ENCODE measurements at regions not wholly inside any gene's neighbourhood (a gene's known extent, or its start where the extent isn't known, plus 50 kb on each side); places are given as distances from the start of the nearest gene placed in this dataset.
"Not testable (repeated sequence)": the region's sequence is repeated elsewhere in the genome, so short reads cannot be mapped to it uniquely, and the experiment has no call there.

- DNase-seq = peak; percentile 55
Observed at GRCh38 chr5:58002323-58002722, 457.6 kb downstream of the PLK2 start.

- no peak for DNase-seq
Observed at GRCh38 chr5:57993866-57994265, 466.0 kb downstream of the PLK2 start.

- DNase-seq = peak; percentile 19
Observed at GRCh38 chr5:57989378-57989777, 470.5 kb downstream of the PLK2 start.

- no peak for DNase-seq
Observed at GRCh38 chr5:57988813-57989212, 471.1 kb downstream of the PLK2 start.

GRCh38 chr5:57987552-57987951, 472.3 kb downstream of the PLK2 start:
- DNase-seq = no peak

GRCh38 chr5:57986761-57987341, 473.0 kb downstream of the PLK2 start:
- DNase-seq = peak; percentile 24

DNA sequence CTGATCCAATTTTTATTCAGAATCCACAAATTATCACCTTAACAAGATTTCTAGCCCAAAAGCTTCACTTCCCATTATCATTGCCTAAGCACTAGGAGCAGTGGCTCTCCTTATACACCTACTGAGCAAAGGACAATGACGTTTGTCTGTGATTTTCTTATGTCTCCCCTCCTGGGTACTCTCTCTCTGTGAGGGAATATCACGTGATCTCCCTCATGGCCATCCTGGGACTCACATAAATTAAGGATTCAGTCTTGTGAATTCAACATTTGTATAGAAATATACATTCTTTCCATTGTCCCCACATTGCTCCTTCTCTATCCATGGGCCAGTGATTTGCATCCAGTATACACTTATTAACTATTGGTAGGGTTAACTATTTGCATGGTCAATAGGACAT, 476.5 kb downstream of the PLK2 start:
- DNase-seq = no peak

DNA sequence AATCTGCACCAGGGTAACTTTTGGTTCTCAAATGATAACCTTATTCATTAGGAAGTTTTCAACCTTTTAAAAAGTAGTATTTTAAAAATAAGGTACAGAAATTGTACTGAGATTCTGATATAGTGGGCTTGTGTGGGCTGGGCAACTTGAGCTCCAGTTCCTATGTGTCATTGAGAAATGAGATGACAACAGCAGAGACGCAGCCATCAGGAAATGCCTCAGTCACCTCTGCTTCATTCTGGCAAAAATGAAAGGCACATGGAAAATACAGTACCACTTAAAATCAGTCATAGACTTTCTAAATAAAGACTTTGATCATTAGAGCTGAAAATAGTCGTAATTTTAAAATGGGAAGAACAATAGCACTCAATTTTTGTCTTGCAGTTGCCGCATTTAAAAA, 480.2 kb downstream of the PLK2 start:
- no peak for DNase-seq

DNA sequence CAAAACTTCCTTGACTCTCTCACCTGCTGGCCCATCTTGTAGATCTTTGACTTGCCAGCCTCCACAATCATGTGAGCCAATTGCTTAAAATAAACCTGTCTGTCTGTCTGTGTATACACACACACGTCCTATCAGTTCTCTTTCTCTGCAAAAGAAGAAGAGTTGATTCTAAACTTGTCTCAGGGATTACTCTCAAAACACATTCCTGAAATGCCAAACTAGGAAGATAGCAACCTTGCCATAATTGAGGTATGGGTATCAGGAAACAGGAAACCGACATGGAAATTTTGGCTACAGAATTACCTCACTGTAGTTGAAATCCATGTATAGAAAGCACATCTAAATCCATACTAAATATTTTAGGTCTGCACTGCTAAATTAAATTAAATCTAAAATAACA, 483.4 kb downstream of the PLK2 start:
- DNase-seq = peak; percentile 4

GRCh38 chr5:57972099-57972498, 487.8 kb downstream of the PLK2 start:
- DNase-seq = not testable (repeated sequence)

DNA sequence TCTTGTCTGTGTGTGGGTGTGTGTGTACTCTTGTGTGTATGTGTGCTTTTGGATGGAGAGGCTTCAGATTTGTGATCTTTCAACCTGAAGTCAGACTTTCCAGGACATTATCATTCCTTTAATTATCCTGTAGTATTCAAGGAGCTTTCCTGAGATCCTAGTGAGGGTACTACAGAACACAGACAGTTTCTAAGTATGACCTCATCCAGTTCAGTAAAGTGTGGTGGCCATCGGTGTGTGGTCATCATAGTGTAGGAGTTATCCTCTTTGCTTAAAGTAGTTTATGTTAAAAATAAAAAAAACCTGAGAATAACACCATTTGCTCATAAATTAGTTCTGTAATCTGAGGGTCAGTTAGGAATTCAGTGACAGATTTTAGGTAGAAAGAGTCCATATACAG, 478.0 kb upstream of the ACTBL2 start:
- no peak for DNase-seq

GRCh38 chr5:57956636-57957035, 474.0 kb upstream of the ACTBL2 start:
- DNase-seq = no peak

DNA sequence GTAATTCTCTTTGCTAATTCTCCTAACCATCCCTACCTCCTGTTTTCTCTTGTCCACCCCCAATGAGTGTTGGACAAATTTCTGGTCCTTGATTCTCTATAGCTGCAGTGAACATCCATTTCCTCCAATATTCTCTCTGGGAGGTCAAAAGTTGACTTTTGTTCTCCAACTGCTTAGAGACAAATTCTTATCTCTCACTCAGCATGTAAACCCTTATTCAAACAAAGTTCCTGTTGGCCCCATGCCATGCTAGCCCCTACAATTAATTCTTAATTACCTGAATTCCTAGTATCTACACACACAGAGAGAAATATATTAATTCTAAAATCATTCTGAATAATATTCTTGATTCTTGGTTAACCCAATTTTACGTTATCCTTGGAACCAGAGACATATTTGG, 472.9 kb upstream of the ACTBL2 start:
- DNase-seq = no peak

- no peak for DNase-seq
Observed at GRCh38 chr5:57953792-57954191, 471.2 kb upstream of the ACTBL2 start.

DNA sequence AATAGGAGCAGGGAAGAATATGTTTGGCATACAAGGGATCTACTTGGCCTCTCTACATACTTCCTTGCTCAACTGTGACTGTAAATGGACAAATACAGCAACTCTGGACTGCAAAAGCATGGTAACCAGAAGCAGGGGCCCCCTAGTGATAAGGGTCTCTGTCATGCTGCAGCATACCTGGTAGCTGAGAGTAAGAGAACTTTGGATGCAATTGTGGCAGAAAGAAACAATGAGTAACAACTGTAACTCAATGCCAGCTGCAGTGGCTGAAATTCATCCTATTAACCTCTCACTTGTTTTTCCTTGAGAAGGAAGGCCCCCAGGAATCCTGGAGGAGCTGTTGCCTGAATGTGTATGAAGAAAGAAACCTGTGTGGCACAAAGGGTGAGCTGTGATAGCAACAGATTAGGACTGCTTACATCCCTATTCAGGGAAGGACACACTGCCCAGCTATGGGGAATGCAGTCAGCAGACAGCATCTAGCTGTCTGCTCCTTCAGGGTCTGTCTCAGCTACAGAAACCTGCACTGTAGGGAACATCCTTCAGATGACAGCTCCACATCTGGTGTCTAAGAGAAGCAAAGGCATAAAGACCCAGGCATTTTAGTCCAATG, 468.1 kb upstream of the ACTBL2 start:
- DNase-seq = no peak

GRCh38 chr5:57948091-57948490, 465.5 kb upstream of the ACTBL2 start:
- no peak for DNase-seq

DNA sequence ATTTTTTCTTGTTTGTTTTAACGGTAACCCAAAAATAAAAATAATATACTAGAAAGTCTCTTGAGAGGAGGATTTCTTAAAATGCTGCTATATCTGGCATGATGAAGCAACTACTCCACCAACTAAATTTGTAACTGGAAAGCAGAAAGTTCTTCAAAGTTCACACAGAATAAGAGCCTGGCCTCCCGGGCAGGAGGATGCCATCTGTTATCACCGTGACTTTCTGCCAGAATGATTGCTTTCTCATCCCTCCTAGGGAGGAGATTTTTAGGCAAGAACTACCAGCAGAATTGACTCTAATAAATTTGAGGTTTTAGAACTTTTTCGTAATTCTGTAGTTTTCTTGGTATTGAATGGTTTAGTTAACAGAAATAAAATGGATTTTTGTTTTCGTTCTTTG, 464.6 kb upstream of the ACTBL2 start:
- DNase-seq = no peak

DNA sequence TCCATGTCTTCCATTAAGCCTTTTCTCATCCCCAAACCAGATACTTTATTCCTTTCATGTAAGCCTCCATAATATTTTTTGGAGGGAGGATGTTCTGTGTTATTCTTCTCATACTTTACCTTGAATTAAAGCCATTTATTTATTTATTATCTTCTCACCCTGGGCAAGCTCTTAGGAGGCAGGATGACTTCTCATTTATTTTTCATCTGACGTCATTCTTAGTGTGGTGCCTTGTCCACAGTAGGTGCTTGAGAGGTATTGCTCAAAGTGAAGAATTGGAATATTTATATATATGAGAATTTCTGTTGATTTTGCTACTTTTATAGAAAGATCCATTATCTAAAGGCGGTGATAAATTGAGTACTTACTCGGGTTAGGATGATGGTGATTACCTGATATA, 458.3 kb upstream of the ACTBL2 start:
- DNase-seq = no peak

- DNase-seq = no peak
Observed at GRCh38 chr5:57940236-57940635, 457.6 kb upstream of the ACTBL2 start.

DNA sequence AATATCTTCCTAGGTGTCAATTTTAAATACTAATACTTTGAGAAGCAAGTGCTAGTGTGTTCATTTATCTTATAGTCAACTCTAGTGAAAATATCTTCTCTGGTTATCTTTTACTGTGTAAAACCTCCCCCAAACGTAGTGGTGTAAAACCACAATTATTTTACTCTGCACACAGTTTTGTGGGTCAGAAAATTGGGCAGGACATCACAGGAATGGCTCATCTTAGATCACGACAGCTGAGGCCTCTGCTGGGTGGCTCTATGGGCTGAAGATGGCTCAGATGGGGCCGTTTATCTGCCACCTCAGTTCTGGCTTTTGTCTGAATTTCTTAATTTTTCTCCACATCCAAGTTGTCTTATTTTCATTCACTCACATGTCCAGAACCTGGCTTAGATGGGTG, 457.2 kb upstream of the ACTBL2 start:
- no peak for DNase-seq

GRCh38 chr5:57939335-57939734, 456.7 kb upstream of the ACTBL2 start:
- DNase-seq = no peak

- DNase-seq = no peak
Observed at GRCh38 chr5:57938174-57938557, 455.6 kb upstream of the ACTBL2 start.

GRCh38 chr5:57937501-57938173, 455.0 kb upstream of the ACTBL2 start:
- DNase-seq = peak; percentile 13

DNA sequence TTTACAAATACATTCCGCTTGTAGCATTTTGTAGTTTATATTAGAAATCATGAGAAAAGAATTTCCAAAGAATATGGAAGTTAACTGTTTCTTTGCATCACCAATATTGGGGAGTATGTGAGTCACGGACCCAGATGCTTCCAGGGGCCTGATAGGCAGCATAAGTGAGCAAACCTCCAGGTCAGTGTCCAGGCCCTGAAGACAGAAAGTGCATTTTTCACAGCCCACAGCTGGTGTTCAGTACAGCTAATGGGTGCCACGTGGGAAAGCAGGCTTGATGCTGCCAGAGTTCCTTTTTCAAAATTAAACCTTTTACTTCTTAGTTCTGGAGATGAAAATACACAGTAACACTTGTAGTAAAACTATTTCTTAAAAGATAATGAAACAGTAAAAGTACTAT, 454.4 kb upstream of the ACTBL2 start:
- peak; percentile 70 for DNase-seq

DNA sequence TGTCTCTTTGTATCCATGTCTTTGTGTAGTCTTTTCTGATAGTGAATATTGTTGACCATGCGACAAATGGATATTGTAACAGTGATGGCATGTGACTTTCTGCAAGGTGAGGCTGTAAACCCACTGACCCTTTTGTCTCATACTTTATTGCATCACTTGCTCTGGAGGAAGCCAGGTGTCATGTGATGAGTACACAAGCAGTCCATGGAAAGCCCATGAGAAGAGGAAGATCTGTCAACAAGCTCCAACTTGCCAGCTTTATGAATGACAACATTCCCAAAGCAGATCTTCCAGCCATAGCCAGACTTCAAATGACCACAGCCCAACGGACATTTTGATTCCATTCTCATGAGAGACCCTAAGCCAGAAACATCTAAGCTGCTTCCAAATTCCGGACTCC, 450.1 kb upstream of the ACTBL2 start:
- no peak for DNase-seq

All from EL (cell line).